ENCODE measurements at regions not wholly inside any gene's neighbourhood (a gene's known extent, or its start where the extent isn't known, plus 50 kb on each side); places are given as distances from the start of the nearest gene placed in this dataset.

DNA sequence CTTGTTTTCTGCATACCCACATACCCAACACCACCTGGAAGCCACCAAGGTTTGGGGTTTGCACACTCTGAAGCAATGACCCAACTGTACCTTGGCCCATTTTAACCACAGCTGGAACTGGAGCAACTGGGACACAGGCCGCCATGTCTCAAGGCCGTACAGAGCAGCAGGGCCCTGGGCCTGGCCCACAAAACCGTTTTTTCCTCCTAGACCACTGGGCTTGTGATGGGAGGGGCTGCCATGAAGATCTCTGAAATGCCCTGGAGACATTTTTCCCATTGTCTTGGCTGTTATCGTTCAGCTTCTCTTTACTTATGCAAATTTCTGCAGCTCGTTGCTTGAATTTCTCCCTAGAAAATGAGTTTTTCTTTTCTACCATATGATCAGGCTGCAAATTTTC lies 96.7 kb upstream of the PLEKHA5 start:
- in situ Hi-C loops (cut with MboI) (no loop called here), intact Hi-C loops (cut with micrococcal nuclease) (no loop called here)
- POLR2A ChIA-PET = no interaction called here
- Histone ChIP-seq H3K9me3 (replicated peaks; ENCODE audit: control insufficient read depth, insufficient read depth, low read depth, low read length) (no peaks in the 10 kb centered on the region), H2AFZ (ENCODE audit: low read depth, low read length) (no peak overlapping the region), H4K20me1 (replicated peaks; ENCODE audit: control insufficient read depth, insufficient read depth, low read length) (no peaks in the 10 kb centered on the region), H3K4me3 (no peak overlapping the region), H3K27me3 (ENCODE audit: control insufficient read depth in 2 of 2, insufficient read depth in 2 of 2, low read length in 2 of 2) (no peaks in the 10 kb centered on the region), H3K9me1 (ENCODE audit: control insufficient read depth, insufficient read depth, low read length) (no peaks in the 10 kb centered on the region), H3K4me1 (replicated peaks in 1 of 2; ENCODE audit: control insufficient read depth in 2 of 2, insufficient read depth in 2 of 2, low read length in 2 of 2) (no peaks in the 10 kb centered on the region), H3K36me3 (ENCODE audit: control insufficient read depth, insufficient read depth, low read length) (no peaks in the 10 kb centered on the region), H3K9ac (ENCODE audit: insufficient read depth in 1 of 2, low read depth in 2 of 2, low read length in 2 of 2) (no peak overlapping the region), H3K79me2 (ENCODE audit: control insufficient read depth, insufficient read depth, low read length) (no peaks in the 10 kb centered on the region), H3K27ac (ENCODE audit: extremely low read depth, low read depth, low read length) (no peak overlapping the region), H3K4me2 (ENCODE audit: insufficient read depth, low read length) (no peak overlapping the region)
- FAIRE-seq (no peak), DNase-seq (ENCODE audit: extremely low read depth in 1 of 4, low spot score in 3 of 4) (no peak), ATAC-seq (no peak)
- no TSS peak for BruUV-seq (replicated peaks)
- WGBS (ENCODE audit: insufficient coverage, low coverage, missing lambda C conversion rate) = 13% methylated on average over 4 of the region's 5 CpGs
- TF ChIP-seq HDAC3 (IDR thresholded peaks at IDR 0.05; ENCODE audit: borderline replicate concordance, partially characterized antibody) (no peak), GTF2E2 (tag; IDR thresholded peaks at IDR 0.05) (no peak), C11orf30 (IDR thresholded peaks at IDR 0.05; ENCODE audit: low read depth) (no peak), FOXM1 (IDR thresholded peaks at IDR 0.05; ENCODE audit: low read depth) (no peak), FOXM1 (CRISPR knock-in tag; IDR thresholded peaks at IDR 0.05; ENCODE audit: low read depth) (no peak), SIRT6 (IDR thresholded peaks at IDR 0.05; ENCODE audit: low read depth, low read length) (no peak), NCOA4 (IDR thresholded peaks at IDR 0.05; ENCODE audit: partially characterized antibody) (no peak), ZFX (CRISPR knock-in tag; IDR thresholded peaks at IDR 0.05) (no peak), PCBP1 (IDR thresholded peaks at IDR 0.05; ENCODE audit: low read depth, low read length, poor library complexity, severe bottlenecking) (no peak), BRCA1 (IDR thresholded peaks at IDR 0.05) (no peak), BRCA1 (CRISPR knock-in tag; IDR thresholded peaks at IDR 0.05) (no peak), CCAR2 (IDR thresholded peaks at IDR 0.05; ENCODE audit: low read depth, low read length) (no peak), MBD1 (CRISPR knock-in tag; IDR thresholded peaks at IDR 0.05) (no peak), ZBED1 (IDR thresholded peaks at IDR 0.05) (no peak), E2F3 (CRISPR knock-in tag; IDR thresholded peaks at IDR 0.05) (no peak), ZNF778 (CRISPR knock-in tag; IDR thresholded peaks at IDR 0.05) (no peak), CBX8 (IDR thresholded peaks at IDR 0.05; ENCODE audit: borderline replicate concordance, extremely low read depth, low read depth, low read length, poor library complexity, severe bottlenecking) (no peak), CHD4 (IDR thresholded peaks at IDR 0.05; ENCODE audit: insufficient read depth, insufficient replicate concordance, low read depth, low read length, poor library complexity, severe bottlenecking) (no peak), PYGO2 (tag; IDR thresholded peaks at IDR 0.05) (no peak), ZZZ3 (IDR thresholded peaks at IDR 0.05) (no peak), ARID2 (IDR thresholded peaks at IDR 0.05) (no peak)
- TF ChIP-seq, protein P1, sequence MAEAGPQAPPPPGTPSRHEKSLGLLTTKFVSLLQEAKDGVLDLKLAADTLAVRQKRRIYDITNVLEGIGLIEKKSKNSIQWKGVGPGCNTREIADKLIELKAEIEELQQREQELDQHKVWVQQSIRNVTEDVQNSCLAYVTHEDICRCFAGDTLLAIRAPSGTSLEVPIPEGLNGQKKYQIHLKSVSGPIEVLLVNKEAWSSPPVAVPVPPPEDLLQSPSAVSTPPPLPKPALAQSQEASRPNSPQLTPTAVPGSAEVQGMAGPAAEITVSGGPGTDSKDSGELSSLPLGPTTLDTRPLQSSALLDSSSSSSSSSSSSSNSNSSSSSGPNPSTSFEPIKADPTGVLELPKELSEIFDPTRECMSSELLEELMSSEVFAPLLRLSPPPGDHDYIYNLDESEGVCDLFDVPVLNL (CRISPR knock-in tag; IDR thresholded peaks at IDR 0.05; ENCODE audit: low read depth) = no peak
- CTCF ChIA-PET (ENCODE audit: low intra/inter-chr PET ratio) = no interaction called here

All from K562 (cell line).